ENCODE measurements at regions not wholly inside any gene's neighbourhood (a gene's known extent, or its start where the extent isn't known, plus 50 kb on each side); places are given as distances from the start of the nearest gene placed in this dataset.

- TF ChIP-seq YY1 (IDR thresholded peaks at IDR 0.05; ENCODE audit: insufficient read depth, insufficient read length), result no peak
- TF ChIP-seq ZNF274 (IDR thresholded peaks at IDR 0.05; ENCODE audit: low read depth, low read length), result no peak
- TF ChIP-seq SUZ12 (IDR thresholded peaks at IDR 0.05; ENCODE audit: extremely low read depth, insufficient read depth, insufficient read length), result no peak
Measured at GRCh38 chr18:37663446-37663845, 97.8 kb upstream of the CELF4 start.

Measured in NT2/D1 (cell line).